Occipital lobe (tissue), 1 donor: ENCODE measurements at regions not wholly inside any gene's neighbourhood (a gene's known extent, or its start where the extent isn't known, plus 50 kb on each side); places are given as distances from the start of the nearest gene placed in this dataset.
"Not testable (repeated sequence)": the region's sequence is repeated elsewhere in the genome, so short reads cannot be mapped to it uniquely, and the experiment has no call there.

ENCODE experiments used
- DNase-seq: peaks from one replicate; lab custom pipeline; 2025; lab: John Stamatoyannopoulos, UW

- no peak for DNase-seq
Measured at GRCh38 chr2:61677942-61678341, 139.8 kb upstream of the XPO1 start.

- no peak for DNase-seq
Measured at GRCh38 chr2:61677306-61677705, 139.2 kb upstream of the XPO1 start.

DNA sequence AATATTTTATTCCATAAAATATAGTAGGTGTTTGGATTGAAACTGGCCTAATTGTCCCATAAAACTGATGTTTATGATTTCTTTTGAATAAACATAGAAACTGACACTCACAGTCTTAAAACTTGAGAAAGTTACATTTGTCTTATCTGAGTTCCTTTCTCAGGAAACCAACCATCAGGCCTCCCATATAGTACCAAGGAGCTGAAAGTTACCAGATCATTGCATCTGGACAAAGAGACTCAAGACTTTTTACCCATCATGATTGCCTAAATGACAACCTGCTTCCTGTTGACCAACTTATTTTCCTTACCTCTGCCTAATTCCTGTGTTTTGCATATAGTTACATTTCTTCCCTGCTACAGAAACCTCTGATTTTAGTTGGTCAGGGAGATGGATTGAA lies 137.0 kb upstream of the XPO1 start:
- no peak for DNase-seq

- no peak for DNase-seq
Measured at GRCh38 chr2:61671561-61672315, 133.6 kb upstream of the XPO1 start.

DNA sequence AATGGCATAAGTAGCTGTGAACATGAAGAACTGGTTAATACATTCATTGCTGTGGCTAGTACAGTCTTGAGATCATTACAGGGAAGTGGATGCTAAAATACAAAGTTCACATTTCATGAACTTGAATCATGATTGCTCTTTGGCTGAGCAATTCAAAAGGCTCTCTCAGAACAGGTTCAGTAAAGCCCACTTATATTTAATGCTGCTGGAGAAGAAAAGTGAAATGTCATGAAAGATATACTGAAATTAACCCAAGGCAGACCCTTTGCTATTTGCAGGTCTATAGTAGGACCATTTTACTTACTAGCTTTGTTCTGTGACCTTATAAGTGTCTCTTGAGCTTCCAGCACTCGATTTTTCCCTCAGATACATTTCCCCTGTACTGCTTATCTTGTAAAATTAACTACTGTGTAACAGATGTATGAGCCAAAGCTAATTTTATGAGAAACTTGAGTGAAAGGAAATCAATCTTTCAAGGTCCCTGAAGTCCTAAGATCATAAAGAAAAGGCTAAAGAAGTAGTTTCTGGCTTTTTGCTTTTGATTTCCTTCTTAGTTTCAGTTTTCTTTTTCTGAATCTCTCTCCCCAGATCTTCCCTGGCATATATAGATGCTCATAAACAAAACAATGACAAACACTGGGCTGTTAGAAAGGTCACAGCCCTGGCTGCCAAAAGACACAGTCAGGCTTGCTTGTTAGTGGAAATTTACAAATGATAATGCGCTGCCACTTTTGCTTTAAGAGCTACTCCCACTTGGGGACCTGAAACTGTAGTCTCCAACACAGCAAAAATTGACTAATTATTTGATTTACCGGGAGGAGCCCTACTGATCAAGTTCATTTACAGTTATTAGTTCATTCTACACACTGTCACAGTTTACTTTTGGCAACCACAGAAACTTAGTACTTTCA lies 132.7 kb upstream of the XPO1 start:
- DNase-seq = peak; percentile 34

DNA sequence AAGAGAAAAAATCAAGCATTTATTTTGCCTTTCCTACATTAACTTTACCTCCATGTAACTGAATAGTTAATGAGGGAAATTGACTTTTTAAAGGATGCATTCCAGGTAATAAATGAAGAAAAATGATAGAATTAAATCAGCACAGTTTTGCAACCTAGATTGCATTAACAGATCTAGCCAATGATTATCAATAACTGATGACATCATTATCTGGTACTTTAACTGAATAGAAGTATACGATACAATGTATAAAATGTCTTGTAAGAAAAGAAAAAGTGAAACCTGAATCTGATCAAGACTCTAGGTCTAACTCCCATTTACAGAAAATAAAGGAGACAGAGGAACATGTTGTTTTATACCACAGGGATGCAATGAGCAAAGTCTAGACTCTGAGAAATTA lies 126.0 kb upstream of the XPO1 start:
- no peak for DNase-seq

DNA sequence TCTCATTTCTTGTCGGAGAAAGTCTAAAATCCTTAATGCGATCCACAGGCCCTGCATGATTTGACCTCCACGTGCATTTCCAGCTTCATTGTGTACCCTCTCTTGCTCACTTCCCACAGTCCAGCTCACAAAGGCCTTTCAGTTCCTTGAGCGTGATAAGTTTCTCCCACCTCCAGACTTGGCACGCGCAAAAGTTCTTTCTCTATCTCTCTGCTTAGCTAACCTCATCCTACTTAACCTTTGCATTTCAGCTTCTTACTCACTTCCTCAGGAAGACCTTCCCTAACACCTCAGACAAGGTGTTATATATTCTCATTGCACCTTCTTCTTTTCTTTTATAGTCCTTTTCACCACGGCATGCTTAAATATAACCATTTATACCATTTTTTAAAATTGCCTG lies 124.8 kb upstream of the XPO1 start:
- no peak for DNase-seq

- no peak for DNase-seq
Measured at GRCh38 chr2:61660511-61661388, 122.6 kb upstream of the XPO1 start.

DNA sequence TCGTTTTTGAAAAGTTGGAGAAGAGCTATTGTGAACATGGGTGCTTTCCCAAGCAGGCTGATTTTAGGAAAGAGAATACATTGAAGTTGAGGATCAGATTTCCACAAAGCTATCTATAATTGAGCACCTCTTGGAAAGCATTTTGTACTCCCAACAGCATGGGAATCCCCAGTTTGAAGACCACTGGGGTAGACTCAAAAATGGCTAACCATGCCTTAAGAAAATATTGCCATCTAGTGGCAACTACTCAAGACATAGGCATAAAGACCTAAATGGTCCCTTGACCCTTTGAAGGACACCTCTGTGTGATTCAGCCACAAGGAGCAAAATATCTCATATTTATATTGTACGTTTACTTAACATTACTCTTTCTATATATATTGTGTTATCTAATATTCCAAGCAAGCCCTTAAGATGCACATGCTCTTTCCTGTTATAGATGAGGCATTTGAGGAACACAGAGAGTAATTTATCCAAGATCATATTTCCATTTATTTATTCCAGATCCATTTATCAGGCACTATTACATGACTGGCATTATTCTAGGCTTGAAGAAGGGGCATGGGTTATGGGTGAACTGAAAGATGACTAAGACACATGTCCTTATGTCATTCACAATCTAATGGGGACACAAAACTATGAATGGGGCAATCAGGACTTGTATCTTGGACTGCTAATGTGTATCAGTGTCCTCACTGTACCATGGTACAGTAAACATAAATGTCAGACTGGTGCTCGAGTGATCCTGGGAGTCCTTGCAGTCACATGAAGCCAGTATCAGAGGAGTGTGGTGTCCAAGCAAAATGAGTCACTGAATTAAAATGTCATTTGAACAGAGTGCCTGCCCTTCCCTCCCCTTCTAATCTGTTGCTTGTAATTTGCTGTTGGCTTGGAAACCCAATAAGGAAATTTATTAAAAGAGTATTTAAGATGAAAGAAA lies 121.0 kb upstream of the XPO1 start:
- no peak for DNase-seq

DNA sequence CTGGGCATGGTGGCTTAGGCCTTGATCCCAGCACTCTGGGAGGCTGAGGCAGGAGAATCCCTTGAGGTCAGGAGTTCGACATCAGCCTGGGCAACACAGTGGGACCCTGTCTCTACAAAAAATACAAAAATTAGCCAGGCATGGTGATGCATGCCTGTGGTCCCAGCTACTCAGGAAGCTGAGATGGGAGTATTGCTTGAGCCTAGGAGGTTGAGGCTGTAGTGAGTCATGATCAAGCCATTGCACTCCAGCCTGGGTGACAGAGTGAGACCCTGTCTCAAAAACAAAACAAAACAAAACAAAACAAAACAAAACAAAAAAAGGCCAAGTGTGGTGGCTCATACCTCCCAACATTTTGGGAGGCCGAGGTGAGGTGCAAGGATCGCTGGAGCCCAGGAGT lies 111.8 kb upstream of the XPO1 start:
- not testable (repeated sequence) for DNase-seq

DNA sequence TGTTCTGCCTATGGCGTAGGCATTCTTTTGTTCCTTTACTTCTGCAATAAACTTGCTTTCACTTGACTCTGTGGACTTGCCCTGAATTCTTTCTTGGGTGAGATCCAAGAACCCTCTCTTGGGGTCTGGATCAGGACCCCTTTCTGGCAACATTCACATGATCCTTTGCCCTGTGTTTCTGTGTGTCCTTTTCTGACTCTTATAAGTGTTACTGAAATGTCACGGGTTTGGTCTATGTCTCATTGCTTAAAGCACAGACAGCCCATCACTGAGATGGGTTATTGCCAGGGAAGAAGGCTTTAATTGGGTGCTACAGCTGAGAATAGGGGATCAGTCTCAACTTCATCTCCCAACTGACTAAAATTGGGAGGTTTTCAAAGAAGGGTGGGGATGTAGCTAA lies 110.9 kb upstream of the XPO1 start:
- DNase-seq = no peak

DNA sequence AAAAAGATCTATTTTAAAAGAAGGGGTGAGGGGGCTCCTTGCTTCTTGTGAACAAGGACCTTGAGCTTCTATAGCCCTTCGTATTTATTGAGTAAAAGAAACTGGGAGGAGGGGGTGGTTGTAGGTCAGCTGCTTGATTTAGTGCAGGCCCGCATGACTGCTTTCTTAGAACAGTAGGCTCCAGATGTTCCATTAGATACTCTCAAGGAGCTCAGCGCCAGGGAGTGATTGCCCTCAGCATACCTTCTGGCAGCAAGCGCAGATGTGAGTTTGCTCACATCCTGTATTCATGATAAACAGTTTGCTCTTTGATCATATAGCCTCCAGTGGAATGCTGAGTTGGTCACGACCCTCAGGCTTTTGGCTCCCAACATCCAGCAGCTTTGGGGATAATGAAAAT lies 108.9 kb upstream of the XPO1 start:
- no peak for DNase-seq

DNA sequence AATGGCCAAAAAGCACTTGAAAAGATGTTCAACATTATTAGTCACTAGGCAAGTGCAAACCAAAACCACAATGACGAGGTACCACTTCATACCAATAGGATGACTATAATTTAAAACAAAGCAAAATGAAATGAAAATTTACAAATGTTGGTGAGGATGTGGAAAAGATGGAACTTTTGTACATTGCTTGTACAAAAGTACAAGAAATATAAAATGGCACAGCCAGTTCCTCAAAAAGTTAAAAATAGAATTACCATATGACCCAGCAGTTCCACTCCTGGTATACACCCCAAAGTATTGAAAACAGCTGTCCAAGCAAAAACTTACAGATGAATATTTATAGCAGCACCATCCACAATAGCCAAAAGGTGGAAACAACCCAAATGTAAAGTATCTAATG lies 107.8 kb upstream of the XPO1 start:
- no peak for DNase-seq

- DNase-seq = not testable (repeated sequence)
Measured at GRCh38 chr2:61643153-61643552, 105.0 kb upstream of the XPO1 start.

DNA sequence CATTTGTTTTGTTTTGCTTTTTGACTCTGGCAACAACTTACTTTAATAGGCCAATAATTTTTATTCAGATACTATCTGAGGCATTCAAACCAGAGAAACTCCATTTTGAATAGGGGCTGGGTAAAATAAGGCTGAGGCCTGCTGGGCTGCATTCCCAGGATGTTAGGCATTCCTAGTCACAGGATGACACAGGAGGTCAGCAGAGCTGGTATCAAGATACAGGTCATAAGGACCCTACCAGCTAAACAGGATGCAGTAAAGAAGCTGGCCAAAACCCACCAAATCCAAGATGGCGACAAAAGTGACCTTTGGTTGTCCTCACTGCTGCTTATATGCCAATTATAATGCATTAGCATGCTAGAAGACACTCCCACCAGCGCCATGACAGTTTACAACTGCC lies 102.2 kb upstream of the XPO1 start:
- DNase-seq = no peak

GRCh38 chr2:61639721-61640120 lies 101.6 kb upstream of the XPO1 start:
- DNase-seq = no peak

GRCh38 chr2:61636686-61637085 lies 98.5 kb upstream of the XPO1 start:
- no peak for DNase-seq

- DNase-seq = no peak
Measured at GRCh38 chr2:61634512-61634911, 96.4 kb upstream of the XPO1 start.

GRCh38 chr2:61633250-61633649 lies 95.1 kb upstream of the XPO1 start:
- DNase-seq = no peak

DNA sequence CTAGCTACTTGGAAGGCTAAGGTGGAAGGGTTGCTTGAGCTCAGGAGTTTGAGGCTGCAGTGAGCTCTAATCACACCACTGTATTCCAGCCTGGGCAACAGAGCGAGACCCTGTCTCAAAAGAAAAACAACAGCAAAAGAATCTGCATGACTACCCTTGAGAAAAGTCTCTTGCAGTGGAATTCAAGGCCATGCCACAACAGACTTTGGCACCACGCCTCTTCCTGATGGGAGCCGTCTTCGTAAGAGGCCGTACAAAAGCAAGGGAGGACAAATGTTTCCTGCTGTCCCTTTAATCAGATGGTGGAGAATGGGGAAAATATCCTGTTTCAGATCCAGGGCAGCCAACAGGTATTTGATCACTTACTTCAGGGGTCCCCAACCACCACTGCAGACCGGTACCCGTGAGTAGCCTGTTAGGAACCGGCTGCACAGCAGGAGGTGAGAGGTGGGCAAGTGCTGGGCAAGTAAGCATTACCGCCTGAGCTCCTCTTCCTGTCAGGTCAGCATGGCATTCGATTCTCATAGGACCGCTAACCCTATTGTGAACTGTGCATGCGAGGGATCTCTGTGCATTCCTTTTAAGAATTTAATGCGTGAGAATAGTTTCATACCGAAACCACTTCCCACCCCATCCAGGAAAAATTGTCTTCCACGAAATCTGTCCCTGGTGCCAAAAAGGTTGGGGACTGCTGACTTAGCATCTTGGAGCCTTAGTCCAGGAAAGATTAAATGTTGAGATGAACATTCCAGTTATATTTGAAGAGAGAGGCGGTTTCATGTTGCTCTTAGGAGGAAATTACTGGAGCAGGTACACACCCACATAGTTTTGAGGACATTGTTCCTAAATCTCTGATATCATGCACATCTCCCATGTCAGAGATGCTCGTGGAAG lies 94.4 kb upstream of the XPO1 start:
- no peak for DNase-seq
